Activated naive CD4-positive, alpha-beta T cell treated with anti-CD3 and anti-CD28 coated beads for 36 hours (primary cell): ENCODE measurements at regions not wholly inside any gene's neighbourhood (a gene's known extent, or its start where the extent isn't known, plus 50 kb on each side); places are given as distances from the start of the nearest gene placed in this dataset.

Experiments used
- CTCF ChIA-PET: fragments of 350-600 bp; sonication (Branson Sonifier 250); formaldehyde crosslinking; loops from one replicate; lab custom pipeline; 2021; ENCODE audit warnings: antibody characterized with exemption; lab: Charles Lee
- DNase-seq: peaks from one replicate; pipeline ENCODE4 v3.0.0-alpha.2; 2020
- H3K27ac Mint-ChIP-seq: one replicate; pipeline ENCODE4 v1.8.0; 2021; ENCODE audit warnings: mild to moderate bottlenecking, mixed read lengths
- H3K27me3 Mint-ChIP-seq: one replicate; pipeline ENCODE4 v1.8.0; 2021; ENCODE audit warnings: low read depth, mixed read lengths
- H3K36me3 Mint-ChIP-seq: one replicate; pipeline ENCODE4 v1.8.0; 2021; ENCODE audit warnings: low read depth, mixed read lengths
- H3K4me1 Mint-ChIP-seq: one replicate; pipeline ENCODE4 v1.8.0; 2021; ENCODE audit warnings: low read depth, mixed read lengths
- H3K4me3 Mint-ChIP-seq: one replicate; pipeline ENCODE4 v1.8.0; 2021; ENCODE audit warnings: mild to moderate bottlenecking, moderate library complexity, mixed read lengths
- H3K9me3 Mint-ChIP-seq: one replicate; pipeline ENCODE4 v1.8.0; 2021; ENCODE audit warnings: mixed read lengths
- intact Hi-C: fragments of 100-400 bp; cut with micrococcal nuclease; formaldehyde crosslinking; loops from one replicate; pipeline ENCODE4 v1.15.1; 2023

GRCh38 chr17:22570144-22570845, 878.0 kb downstream of the KCNJ18 start:
- CTCF ChIA-PET, result no interaction called here

GRCh38 chr17:22599322-22599721, 907.0 kb downstream of the KCNJ18 start:
- H3K27me3 Mint-ChIP-seq, result no peaks in the 10 kb centered on the region
- H3K36me3 Mint-ChIP-seq, result no peaks in the 10 kb centered on the region
- no peaks in the 10 kb centered on the region for H3K4me1 Mint-ChIP-seq
- DNase-seq, result no peak
- H3K9me3 Mint-ChIP-seq, result peaks cover 11% of the 10 kb centered on the region
- H3K27ac Mint-ChIP-seq, result no peak overlapping the region
- intact Hi-C loops, result loop anchor here (10.0 kb wide), 1 partner anchor 55 kb away; no protein-coding TSS in a partner anchor
- CTCF ChIA-PET, result no interaction called here
- H3K4me3 Mint-ChIP-seq, result no peak overlapping the region

More at GRCh38 chr17:22570144-22570845, 878.0 kb downstream of the KCNJ18 start:
- DNase-seq, result no peak
- Mint-ChIP-seq H3K4me1 (no peaks in the 10 kb centered on the region), H3K9me3 (peaks cover 12% of the 10 kb centered on the region), H3K4me3 (no peak overlapping the region), H3K36me3 (no peaks in the 10 kb centered on the region), H3K27me3 (no peaks in the 10 kb centered on the region), H3K27ac (no peak overlapping the region)
- intact Hi-C loops, result no loop called here

- Mint-ChIP-seq H3K36me3 (no peaks in the 10 kb centered on the region), H3K27me3 (no peaks in the 10 kb centered on the region), H3K27ac (no peak overlapping the region), H3K4me3 (no peak overlapping the region), H3K4me1 (no peaks in the 10 kb centered on the region), H3K9me3 (peaks cover 13% of the 10 kb centered on the region)
- CTCF ChIA-PET, result no interaction called here
- intact Hi-C loops, result no loop called here
- no peak for DNase-seq
Measured at GRCh38 chr17:22600644-22601298, 908.4 kb downstream of the KCNJ18 start.
